CD8-positive, alpha-beta memory T cell (primary cell): ENCODE measurements at regions not wholly inside any gene's neighbourhood (a gene's known extent, or its start where the extent isn't known, plus 50 kb on each side); places are given as distances from the start of the nearest gene placed in this dataset.

ENCODE experiments used
- CTCF ChIA-PET: fragments of 350-600 bp; sonication (Branson Sonifier 250); formaldehyde crosslinking; loops from one replicate; lab custom pipeline; 2021; ENCODE audit warnings: antibody characterized with exemption; lab: Charles Lee
- POLR2A ChIA-PET: fragments of 350-600 bp; sonication (Branson Sonifier 250); formaldehyde crosslinking; loops from one replicate; lab custom pipeline; 2021; ENCODE audit warnings: antibody characterized with exemption; lab: Charles Lee
- DNase-seq, 5 donors: peaks; one replicate each; pipeline versions ENCODE4 v3.0.0 to v3.0.0-alpha.2; 2020 to 2022; ENCODE audit warnings: mixed read lengths in 1 of 5
- H3K27ac ChIP-seq: one replicate; pipeline ENCODE4 v1.7.0; 2013; ENCODE audit warnings: low read depth, mild to moderate bottlenecking, low read length, moderate library complexity
- H3K27me3 ChIP-seq: 2 replicates; pipeline ENCODE4 v1.7.0; 2013; ENCODE audit warnings: low read length, mild to moderate bottlenecking; ENCODE audit not compliant: insufficient read depth, poor library complexity, severe bottlenecking
- H3K36me3 ChIP-seq: 2 replicates; pipeline ENCODE4 v1.7.0; 2013; ENCODE audit warnings: mild to moderate bottlenecking, low read length, moderate library complexity; ENCODE audit not compliant: insufficient read depth
- H3K4me1 ChIP-seq: 2 replicates; pipeline ENCODE4 v1.7.0; 2013; ENCODE audit warnings: mild to moderate bottlenecking, low read length, moderate library complexity; ENCODE audit not compliant: insufficient read depth
- H3K4me3 ChIP-seq: 2 replicates; pipeline ENCODE4 v1.7.0; 2013; ENCODE audit warnings: mild to moderate bottlenecking, low read length
- H3K9me3 ChIP-seq: 2 replicates; pipeline ENCODE4 v1.7.0; 2013; ENCODE audit warnings: mild to moderate bottlenecking, low read length
- H3K27ac Mint-ChIP-seq, 8 donors: one replicate each; pipeline ENCODE4 v1.8.0; 2020 to 2021; ENCODE audit warnings: mixed read lengths in 8 of 8, mild to moderate bottlenecking in 6 of 8, inconsistent platforms in 3 of 8, moderate library complexity in 3 of 8
- H3K27me3 Mint-ChIP-seq, 2 donors: one replicate each; pipeline ENCODE4 v1.8.0; 2020 to 2021; ENCODE audit warnings: mixed read lengths in 2 of 2, mild to moderate bottlenecking in 1 of 2, moderate library complexity in 1 of 2
- H3K36me3 Mint-ChIP-seq, 3 donors: one replicate each; pipeline ENCODE4 v1.8.0; 2020 to 2021; ENCODE audit warnings: mixed read lengths in 3 of 3, inconsistent platforms in 1 of 3, mild to moderate bottlenecking in 1 of 3
- H3K4me1 Mint-ChIP-seq, 3 donors: one replicate each; pipeline ENCODE4 v1.8.0; 2020 to 2021; ENCODE audit warnings: mixed read lengths in 3 of 3, inconsistent platforms in 1 of 3, mild to moderate bottlenecking in 1 of 3
- H3K4me3 Mint-ChIP-seq, 7 donors: one replicate each; pipeline ENCODE4 v1.8.0; 2020 to 2021; ENCODE audit warnings: mixed read lengths in 7 of 7, mild to moderate bottlenecking in 6 of 7, moderate library complexity in 4 of 7, inconsistent platforms in 2 of 7
- H3K9me3 Mint-ChIP-seq, 5 donors: one replicate each; pipeline ENCODE4 v1.8.0; 2020 to 2022; ENCODE audit warnings: mixed read lengths in 5 of 5, mild to moderate bottlenecking in 3 of 5, moderate library complexity in 2 of 5, inconsistent platforms in 1 of 5

GRCh38 chr4:24073948-24074347 is 184.1 kb upstream of the PPARGC1A start:
- Histone ChIP-seq H3K4me1 (no peaks in the 10 kb centered on the region), H3K27me3 (no peaks in the 10 kb centered on the region), H3K4me3 (no peak overlapping the region), H3K9me3 (no peaks in the 10 kb centered on the region), H3K36me3 (no peaks in the 10 kb centered on the region), H3K27ac (no peak overlapping the region)
- Mint-ChIP-seq H3K9me3 (peaks cover 3 to 20% (median 8%) of the 10 kb centered on the region in 5 donors), H3K36me3 (peaks cover 0 to 7% (median 0%) of the 10 kb centered on the region in 3 donors), H3K4me3 (no peak overlapping the region), H3K27ac (peak overlapping the region in 1 of 8 donors; percentile 59), H3K27me3 (no peaks in the 10 kb centered on the region), H3K4me1 (no peaks in the 10 kb centered on the region)
- DNase-seq: no peak
- ChIA-PET CTCF (no interaction called here), POLR2A (no interaction called here)

GRCh38 chr4:24071612-24072372 is 181.9 kb upstream of the PPARGC1A start:
- H3K27ac ChIP-seq: no peak overlapping the region
- no peak for DNase-seq
- CTCF ChIA-PET: no interaction called here
- Mint-ChIP-seq H3K9me3 (peaks cover 2 to 12% (median 8%) of the 10 kb centered on the region in 5 donors), H3K36me3 (peaks cover 0 to 7% (median 0%) of the 10 kb centered on the region in 3 donors), H3K27ac (no peak overlapping the region), H3K4me1 (no peaks in the 10 kb centered on the region), H3K4me3 (no peak overlapping the region), H3K27me3 (no peaks in the 10 kb centered on the region)
- POLR2A ChIA-PET: no interaction called here
- H3K36me3 ChIP-seq: no peaks in the 10 kb centered on the region
- H3K9me3 ChIP-seq: no peaks in the 10 kb centered on the region
- H3K27me3 ChIP-seq: no peaks in the 10 kb centered on the region
- no peak overlapping the region for H3K4me3 ChIP-seq
- no peaks in the 10 kb centered on the region for H3K4me1 ChIP-seq

GRCh38 chr4:24070117-24070516 is 180.3 kb upstream of the PPARGC1A start:
- ChIA-PET POLR2A (no interaction called here), CTCF (no interaction called here)
- H3K27ac ChIP-seq: no peak overlapping the region
- Mint-ChIP-seq H3K36me3 (no peaks in the 10 kb centered on the region), H3K4me3 (no peak overlapping the region), H3K9me3 (peaks cover 0 to 4% (median 2%) of the 10 kb centered on the region in 5 donors), H3K4me1 (no peaks in the 10 kb centered on the region), H3K27ac (no peak overlapping the region), H3K27me3 (no peaks in the 10 kb centered on the region)
- H3K9me3 ChIP-seq: no peaks in the 10 kb centered on the region
- H3K4me3 ChIP-seq: no peak overlapping the region
- no peaks in the 10 kb centered on the region for H3K36me3 ChIP-seq
- DNase-seq: no peak
- no peaks in the 10 kb centered on the region for H3K27me3 ChIP-seq
- H3K4me1 ChIP-seq: no peaks in the 10 kb centered on the region

- CTCF ChIA-PET: no interaction called here
- Histone ChIP-seq H3K27ac (no peak overlapping the region), H3K4me3 (no peak overlapping the region), H3K36me3 (no peaks in the 10 kb centered on the region), H3K4me1 (no peaks in the 10 kb centered on the region), H3K9me3 (no peaks in the 10 kb centered on the region), H3K27me3 (no peaks in the 10 kb centered on the region)
- POLR2A ChIA-PET: no interaction called here
- no peak for DNase-seq
- no peaks in the 10 kb centered on the region for H3K27me3 Mint-ChIP-seq
- H3K4me3 Mint-ChIP-seq: no peak overlapping the region
- H3K27ac Mint-ChIP-seq: no peak overlapping the region
- peaks cover 0 to 6% (median 2%) of the 10 kb centered on the region in 5 donors for H3K9me3 Mint-ChIP-seq
- no peaks in the 10 kb centered on the region for H3K4me1 Mint-ChIP-seq
- H3K36me3 Mint-ChIP-seq: no peaks in the 10 kb centered on the region
Measured at GRCh38 chr4:24067367-24068193, 177.7 kb upstream of the PPARGC1A start.

- H3K36me3 Mint-ChIP-seq: no peaks in the 10 kb centered on the region
- no peaks in the 10 kb centered on the region for H3K27me3 Mint-ChIP-seq
- no peak overlapping the region for H3K27ac Mint-ChIP-seq
- CTCF ChIA-PET: no interaction called here
- H3K4me3 ChIP-seq: no peak overlapping the region
- peaks cover 0 to 8% (median 3%) of the 10 kb centered on the region in 5 donors for H3K9me3 Mint-ChIP-seq
- no peaks in the 10 kb centered on the region for H3K36me3 ChIP-seq
- H3K4me1 ChIP-seq: no peaks in the 10 kb centered on the region
- H3K4me3 Mint-ChIP-seq: no peak overlapping the region
- DNase-seq: no peak
- POLR2A ChIA-PET: no interaction called here
- no peak overlapping the region for H3K27ac ChIP-seq
- H3K4me1 Mint-ChIP-seq: no peaks in the 10 kb centered on the region
- H3K27me3 ChIP-seq: no peaks in the 10 kb centered on the region
- H3K9me3 ChIP-seq: no peaks in the 10 kb centered on the region
Measured at GRCh38 chr4:24065974-24066373, 176.1 kb upstream of the PPARGC1A start.

GRCh38 chr4:24063731-24064130 is 173.9 kb upstream of the PPARGC1A start:
- Mint-ChIP-seq H3K36me3 (no peaks in the 10 kb centered on the region), H3K27ac (no peak overlapping the region), H3K9me3 (peaks cover 0 to 14% (median 4%) of the 10 kb centered on the region in 5 donors), H3K27me3 (no peaks in the 10 kb centered on the region), H3K4me1 (no peaks in the 10 kb centered on the region), H3K4me3 (no peak overlapping the region)
- no peaks in the 10 kb centered on the region for H3K36me3 ChIP-seq
- no peak overlapping the region for H3K27ac ChIP-seq
- ChIA-PET CTCF (no interaction called here), POLR2A (no interaction called here)
- no peak for DNase-seq
- H3K27me3 ChIP-seq: no peaks in the 10 kb centered on the region
- H3K9me3 ChIP-seq: no peaks in the 10 kb centered on the region
- H3K4me3 ChIP-seq: no peak overlapping the region
- no peaks in the 10 kb centered on the region for H3K4me1 ChIP-seq

- H3K36me3 Mint-ChIP-seq: no peaks in the 10 kb centered on the region
- Histone ChIP-seq H3K4me3 (no peak overlapping the region), H3K9me3 (no peaks in the 10 kb centered on the region), H3K36me3 (no peaks in the 10 kb centered on the region), H3K4me1 (no peaks in the 10 kb centered on the region), H3K27ac (no peak overlapping the region), H3K27me3 (no peaks in the 10 kb centered on the region)
- DNase-seq: no peak
- no peak overlapping the region for H3K4me3 Mint-ChIP-seq
- POLR2A ChIA-PET: no interaction called here
- H3K9me3 Mint-ChIP-seq: peaks cover 0 to 12% (median 6%) of the 10 kb centered on the region in 5 donors
- H3K27me3 Mint-ChIP-seq: no peaks in the 10 kb centered on the region
- CTCF ChIA-PET: no interaction called here
- no peak overlapping the region for H3K27ac Mint-ChIP-seq
- H3K4me1 Mint-ChIP-seq: no peaks in the 10 kb centered on the region
Measured at GRCh38 chr4:24060932-24061331, 171.1 kb upstream of the PPARGC1A start.

GRCh38 chr4:24059839-24060238 is 170.0 kb upstream of the PPARGC1A start:
- H3K4me3 Mint-ChIP-seq: no peak overlapping the region
- H3K9me3 Mint-ChIP-seq: peaks cover 0 to 12% (median 6%) of the 10 kb centered on the region in 5 donors
- H3K36me3 ChIP-seq: no peaks in the 10 kb centered on the region
- CTCF ChIA-PET: no interaction called here
- DNase-seq: no peak
- no peak overlapping the region for H3K27ac ChIP-seq
- no peaks in the 10 kb centered on the region for H3K36me3 Mint-ChIP-seq
- H3K9me3 ChIP-seq: no peaks in the 10 kb centered on the region
- no peak overlapping the region for H3K4me3 ChIP-seq
- H3K27me3 ChIP-seq: no peaks in the 10 kb centered on the region
- no peaks in the 10 kb centered on the region for H3K4me1 Mint-ChIP-seq
- no peaks in the 10 kb centered on the region for H3K4me1 ChIP-seq
- POLR2A ChIA-PET: no interaction called here
- H3K27me3 Mint-ChIP-seq: no peaks in the 10 kb centered on the region
- no peak overlapping the region for H3K27ac Mint-ChIP-seq
